Mucosa of rectum (tissue), 2 donors: ENCODE measurements at regions not wholly inside any gene's neighbourhood (a gene's known extent, or its start where the extent isn't known, plus 50 kb on each side); places are given as distances from the start of the nearest gene placed in this dataset.
A peak's percentile ranks its signal among the peaks of the same experiment; 100 is the strongest.

Source experiments
- H3K27ac ChIP-seq, 2 donors: one replicate each; pipeline ENCODE4 v1.7.0; 2013; ENCODE audit warnings: inconsistent platforms in 2 of 2, low read depth in 2 of 2, low read length in 2 of 2
- H3K27me3 ChIP-seq, 2 donors: one replicate each; pipeline ENCODE4 v1.7.0; 2013; ENCODE audit warnings: low read length in 2 of 2; ENCODE audit not compliant: control insufficient read depth in 2 of 2, insufficient read depth in 2 of 2
- H3K36me3 ChIP-seq, 2 donors: one replicate each; pipeline ENCODE4 v1.7.0; 2013; ENCODE audit warnings: low read length in 2 of 2; ENCODE audit not compliant: control insufficient read depth in 2 of 2, insufficient read depth in 2 of 2
- H3K4me1 ChIP-seq, 2 donors: one replicate each; pipeline ENCODE4 v1.7.0; 2013; ENCODE audit warnings: low read length in 2 of 2, mild to moderate bottlenecking in 1 of 2; ENCODE audit not compliant: control insufficient read depth in 2 of 2, insufficient read depth in 2 of 2
- H3K4me3 ChIP-seq, 2 donors: one replicate each; pipeline ENCODE4 v1.7.0; 2013; ENCODE audit warnings: low read length in 2 of 2
- H3K9ac ChIP-seq, 2 donors: one replicate each; pipeline ENCODE4 v1.7.0; 2013; ENCODE audit warnings: low read length in 2 of 2, low read depth in 1 of 2, mild to moderate bottlenecking in 1 of 2
- H3K9me3 ChIP-seq, 2 donors: one replicate each; pipeline ENCODE4 v1.7.0; 2013; ENCODE audit warnings: low read length in 2 of 2; ENCODE audit not compliant: control insufficient read depth in 2 of 2
- donor health status: healthy.
- donor health status: Normal muscosa, but diverticular disease.

DNA sequence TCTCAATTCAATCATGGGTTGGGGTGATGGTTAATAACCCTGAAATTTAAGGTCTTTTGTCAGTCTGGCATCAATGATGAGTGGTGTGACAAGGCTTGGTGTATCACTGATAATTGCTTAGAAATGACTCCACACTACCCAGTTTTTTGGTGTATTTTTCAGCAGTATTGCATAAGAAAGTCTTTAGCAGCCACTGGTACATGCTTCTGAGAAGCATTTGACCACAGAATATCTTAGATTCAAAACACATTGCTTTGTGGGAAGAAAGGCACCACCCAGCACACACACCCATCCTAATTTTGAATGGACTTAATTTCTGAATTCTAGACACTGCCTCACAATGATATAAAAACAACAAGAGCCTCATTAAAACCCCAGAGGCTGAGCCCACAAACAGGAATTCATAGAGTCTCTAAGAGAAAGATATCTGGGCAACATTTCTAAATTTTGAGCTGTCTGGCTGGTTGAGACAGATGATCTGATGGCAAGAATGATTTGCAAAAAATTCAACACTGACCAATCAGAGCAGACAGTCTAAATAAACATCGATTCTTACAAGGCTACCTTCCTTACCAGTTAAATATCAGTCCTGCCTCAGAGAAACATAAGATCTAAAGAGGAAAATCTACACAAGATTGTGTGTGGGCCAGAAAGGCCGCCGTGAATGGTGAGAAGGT, 114.7 kb upstream of the CYP1B1 start:
- no peak overlapping the region for H3K4me3 ChIP-seq
- H3K9ac ChIP-seq: no peak overlapping the region
- no peaks in the 10 kb centered on the region for H3K27me3 ChIP-seq
- H3K9me3 ChIP-seq: no peaks in the 10 kb centered on the region
- H3K27ac ChIP-seq: no peak overlapping the region
- no peaks in the 10 kb centered on the region for H3K36me3 ChIP-seq
- H3K4me1 ChIP-seq: peaks cover 0 to 3% of the 10 kb centered on the region in 2 donors

DNA sequence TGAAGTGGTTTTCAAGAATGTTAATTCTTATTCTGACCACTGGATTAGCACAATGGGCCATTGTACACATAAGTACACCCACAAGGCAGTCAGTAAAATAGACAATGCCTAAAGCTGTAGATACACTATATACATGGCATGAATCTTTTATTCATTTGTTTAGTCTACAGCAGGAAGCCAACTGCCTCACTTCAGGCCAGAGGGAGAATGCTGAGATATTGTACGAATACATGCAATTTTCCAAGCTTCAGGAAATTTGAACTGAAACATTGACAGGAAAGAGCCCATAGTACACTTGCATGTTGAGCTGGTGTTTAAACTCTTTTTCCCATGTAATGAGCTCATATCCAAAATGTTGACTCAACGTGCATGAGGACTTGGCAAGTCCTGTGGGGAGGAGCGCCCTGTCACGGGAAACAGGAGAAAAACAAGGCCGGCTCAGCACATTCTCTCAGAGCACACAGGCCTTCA, 111.6 kb upstream of the CYP1B1 start:
- Histone ChIP-seq H3K4me1 (peaks cover 0 to 3% of the 10 kb centered on the region in 2 donors), H3K27me3 (no peaks in the 10 kb centered on the region), H3K27ac (peak overlapping the region in 1 of 2 donors; percentile 31)

DNA sequence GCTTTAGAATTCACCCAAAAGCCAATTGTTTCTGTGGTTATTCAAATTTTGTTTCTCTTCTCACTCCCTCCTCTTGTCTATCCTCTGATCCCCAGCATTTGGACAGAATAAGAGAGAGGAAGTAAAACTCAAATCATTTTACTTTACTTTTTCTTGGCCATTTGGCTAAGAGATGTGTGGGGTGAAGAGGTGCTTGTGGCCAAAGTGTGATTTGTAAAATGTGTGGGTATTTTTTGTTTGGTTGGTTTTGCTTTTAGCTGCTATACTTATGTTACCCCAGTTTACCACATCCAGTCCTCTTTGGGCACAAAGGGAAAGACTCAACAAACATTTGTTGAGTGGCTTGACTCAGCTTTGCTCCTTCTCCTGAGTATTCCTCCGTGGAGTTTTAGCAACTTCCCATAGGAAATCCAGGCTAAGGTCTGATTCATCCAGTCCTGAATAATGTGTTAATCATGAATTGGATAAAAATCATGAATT, 109.1 kb upstream of the CYP1B1 start:
- H3K9ac ChIP-seq: no peak overlapping the region
- H3K4me3 ChIP-seq: no peak overlapping the region
- H3K27ac ChIP-seq: peak overlapping the region in 1 of 2 donors; percentile 26
- H3K4me1 ChIP-seq: peaks cover 0 to 3% of the 10 kb centered on the region in 2 donors
- H3K9me3 ChIP-seq: no peaks in the 10 kb centered on the region
- H3K36me3 ChIP-seq: no peaks in the 10 kb centered on the region
- no peaks in the 10 kb centered on the region for H3K27me3 ChIP-seq

More for the DNA sequence above, 111.6 kb upstream of the CYP1B1 start:
- H3K36me3 ChIP-seq: no peaks in the 10 kb centered on the region
- no peak overlapping the region for H3K9ac ChIP-seq
- H3K4me3 ChIP-seq: no peak overlapping the region
- H3K9me3 ChIP-seq: no peaks in the 10 kb centered on the region

DNA sequence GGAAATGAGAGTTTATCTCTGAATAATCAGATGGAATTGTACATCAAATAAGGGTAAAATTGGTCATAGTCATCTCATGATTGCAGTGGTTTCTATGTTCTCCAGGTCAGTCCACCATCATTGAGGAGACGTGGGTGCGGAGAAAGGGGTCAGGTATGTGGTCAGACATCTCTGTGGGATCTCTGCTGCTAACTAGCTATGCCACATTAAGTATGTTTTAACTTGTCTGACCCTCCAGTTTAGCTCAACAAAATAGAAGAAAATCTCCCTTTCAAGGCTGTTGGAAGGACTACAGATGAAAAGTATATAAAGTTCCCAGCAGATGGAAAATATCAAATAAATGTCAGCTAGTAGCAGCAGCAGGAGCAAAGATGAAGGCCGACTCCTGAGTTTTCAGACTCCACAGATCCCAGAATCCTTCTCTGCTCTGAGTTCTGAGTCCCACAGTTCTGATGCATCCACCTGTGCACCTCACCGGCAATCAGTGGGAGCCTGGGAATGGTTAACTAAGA, 106.6 kb upstream of the CYP1B1 start:
- Histone ChIP-seq H3K4me1 (no peaks in the 10 kb centered on the region), H3K9me3 (no peaks in the 10 kb centered on the region), H3K4me3 (no peak overlapping the region), H3K36me3 (no peaks in the 10 kb centered on the region), H3K9ac (no peak overlapping the region), H3K27me3 (no peaks in the 10 kb centered on the region), H3K27ac (no peak overlapping the region)

DNA sequence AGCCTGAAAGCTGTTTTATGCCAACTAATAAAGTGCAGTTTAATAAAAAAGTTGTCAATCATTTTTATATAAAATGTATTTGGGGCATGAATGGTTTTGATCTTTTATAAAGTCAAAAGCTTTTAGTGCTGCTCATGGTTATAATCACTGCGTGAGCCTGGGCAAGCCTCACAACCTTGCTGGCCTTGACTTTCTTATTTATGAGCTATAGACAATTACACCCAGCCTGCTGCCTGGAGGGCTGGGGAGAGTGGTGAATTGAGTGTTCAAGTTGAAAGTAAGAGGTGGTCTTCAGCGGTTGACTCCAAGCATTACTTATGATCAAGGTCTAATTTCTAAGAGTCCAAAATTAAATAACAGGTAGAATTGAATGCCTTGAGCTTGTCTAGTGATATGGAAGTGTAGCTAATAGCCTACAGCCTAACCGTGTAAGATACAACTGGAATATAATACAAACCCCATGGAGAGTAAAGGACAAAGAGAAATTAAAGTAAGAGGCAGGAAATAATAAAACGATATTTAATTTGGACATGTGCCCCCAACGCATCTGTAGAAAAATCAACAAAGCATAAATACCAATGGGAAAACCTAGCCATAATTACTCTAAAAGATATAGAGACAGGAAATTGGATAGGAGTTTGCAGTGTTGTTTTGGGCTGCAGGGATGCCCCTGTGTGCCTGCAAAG, 106.0 kb upstream of the CYP1B1 start:
- H3K9ac ChIP-seq: no peak overlapping the region
- H3K36me3 ChIP-seq: no peaks in the 10 kb centered on the region
- no peaks in the 10 kb centered on the region for H3K9me3 ChIP-seq
- no peaks in the 10 kb centered on the region for H3K4me1 ChIP-seq
- H3K27ac ChIP-seq: no peak overlapping the region
- no peak overlapping the region for H3K4me3 ChIP-seq
- no peaks in the 10 kb centered on the region for H3K27me3 ChIP-seq

DNA sequence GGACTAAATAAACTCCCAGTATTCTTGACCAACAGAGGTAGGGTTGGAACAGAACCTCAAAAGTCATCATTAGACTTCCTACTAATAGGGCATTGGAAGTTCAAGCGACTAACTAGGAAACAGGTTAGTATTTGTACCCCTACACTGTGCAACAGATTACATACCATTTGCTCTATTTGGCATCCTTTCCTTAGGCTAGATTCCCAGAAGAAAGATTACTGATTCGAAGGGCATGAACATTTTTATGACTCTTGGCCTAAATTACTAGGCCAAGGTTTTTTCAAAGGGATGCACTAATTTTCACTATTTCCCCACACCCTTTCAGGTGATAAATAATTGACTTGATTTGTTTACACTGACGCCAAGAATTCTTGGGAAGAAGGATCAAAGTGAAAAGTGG, 104.8 kb upstream of the CYP1B1 start:
- Histone ChIP-seq H3K9ac (no peak overlapping the region), H3K4me3 (no peak overlapping the region), H3K9me3 (no peaks in the 10 kb centered on the region), H3K27me3 (no peaks in the 10 kb centered on the region), H3K36me3 (no peaks in the 10 kb centered on the region), H3K27ac (no peak overlapping the region), H3K4me1 (no peaks in the 10 kb centered on the region)

DNA sequence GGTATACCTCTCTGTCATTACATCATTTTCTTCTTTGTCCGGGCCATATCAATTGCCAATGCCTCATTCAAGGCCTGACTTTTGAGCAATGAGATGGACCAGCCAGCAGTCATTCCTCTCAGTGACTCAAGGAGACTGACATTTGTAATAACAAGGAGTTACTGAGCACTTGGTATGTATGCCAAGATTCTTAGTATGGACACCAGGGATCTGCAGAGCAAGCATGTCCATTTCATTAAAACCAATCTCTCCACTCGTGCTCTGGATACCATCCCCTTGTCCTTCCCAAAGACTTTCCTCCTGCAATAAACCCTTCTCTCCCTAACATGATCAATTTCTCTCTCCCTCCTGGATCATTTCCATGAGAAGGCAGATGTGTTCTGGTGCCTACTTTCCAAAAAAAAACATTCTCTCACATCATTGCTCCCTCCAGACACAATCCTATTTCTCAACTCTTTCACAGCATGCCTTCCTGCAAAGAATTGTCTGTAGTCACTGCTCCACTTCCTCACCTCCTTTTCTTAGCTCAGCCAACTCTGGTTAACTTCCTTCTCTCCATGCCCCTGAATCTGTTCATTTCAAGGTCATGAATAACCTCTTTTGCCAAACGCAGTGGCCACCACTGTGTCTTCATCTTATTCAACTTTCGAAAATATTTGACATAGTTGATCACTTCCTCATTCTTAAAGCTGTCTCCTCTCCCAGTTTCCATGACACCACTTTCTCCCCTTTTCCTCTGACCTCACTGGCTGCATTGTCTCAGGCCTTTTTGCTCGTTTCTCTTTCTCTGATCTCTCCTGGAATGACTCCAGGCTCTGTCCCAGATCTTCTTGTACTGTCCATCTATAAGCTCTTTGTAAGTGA, 102.8 kb upstream of the CYP1B1 start:
- Histone ChIP-seq H3K9ac (no peak overlapping the region), H3K36me3 (no peaks in the 10 kb centered on the region), H3K4me3 (no peak overlapping the region), H3K9me3 (no peaks in the 10 kb centered on the region), H3K4me1 (no peaks in the 10 kb centered on the region), H3K27ac (no peak overlapping the region), H3K27me3 (no peaks in the 10 kb centered on the region)

DNA sequence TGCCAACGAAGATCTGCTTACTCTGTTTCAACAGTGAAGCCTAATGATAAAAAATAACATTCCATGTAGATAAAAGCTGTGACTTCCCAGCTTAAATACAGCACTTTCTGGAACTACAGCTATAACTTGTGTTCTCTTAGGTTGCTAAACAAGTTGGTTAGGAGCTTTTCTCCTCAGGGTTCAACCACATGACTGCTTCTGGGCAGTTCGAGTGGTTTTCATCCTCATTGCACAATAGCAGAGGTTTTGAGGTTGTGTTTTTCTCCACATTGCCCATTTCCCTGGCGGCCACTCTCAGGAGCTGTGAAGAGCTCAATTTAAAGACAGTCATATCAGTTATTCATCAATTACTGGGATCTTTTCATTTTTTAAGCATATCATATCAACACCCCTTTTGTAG, 102.2 kb upstream of the CYP1B1 start:
- Histone ChIP-seq H3K36me3 (no peaks in the 10 kb centered on the region), H3K9ac (no peak overlapping the region), H3K4me3 (no peak overlapping the region), H3K9me3 (no peaks in the 10 kb centered on the region), H3K27me3 (no peaks in the 10 kb centered on the region), H3K27ac (no peak overlapping the region), H3K4me1 (no peaks in the 10 kb centered on the region)

DNA sequence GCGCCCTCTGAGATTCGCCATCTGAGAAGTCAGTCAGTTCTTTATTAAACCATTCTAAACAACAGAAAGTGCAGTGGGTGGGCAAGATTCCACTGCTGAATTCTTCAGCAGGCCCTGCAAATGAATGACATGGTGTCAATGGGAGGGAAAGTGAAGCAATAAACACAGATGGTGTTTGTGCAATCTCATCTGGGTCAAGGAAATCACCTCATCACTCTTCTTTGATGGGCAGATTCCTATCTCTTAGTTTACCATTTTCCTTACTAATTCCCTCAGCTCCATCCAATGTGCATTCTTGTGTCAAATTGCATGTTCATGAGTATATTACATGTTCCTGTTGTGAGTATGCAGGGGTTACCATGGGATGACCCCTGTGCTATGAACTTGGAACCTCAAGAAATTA, 100.7 kb upstream of the CYP1B1 start:
- H3K36me3 ChIP-seq: no peaks in the 10 kb centered on the region
- H3K9ac ChIP-seq: no peak overlapping the region
- no peaks in the 10 kb centered on the region for H3K27me3 ChIP-seq
- H3K4me3 ChIP-seq: no peak overlapping the region
- no peaks in the 10 kb centered on the region for H3K4me1 ChIP-seq
- no peak overlapping the region for H3K27ac ChIP-seq
- no peaks in the 10 kb centered on the region for H3K9me3 ChIP-seq
